ENCODE measurements at regions not wholly inside any gene's neighbourhood (a gene's known extent, or its start where the extent isn't known, plus 50 kb on each side); places are given as distances from the start of the nearest gene placed in this dataset.

GRCh38 chr3:177961784-177962183, 574.5 kb upstream of the KCNMB2 start:
- TF ChIP-seq, protein P1, sequence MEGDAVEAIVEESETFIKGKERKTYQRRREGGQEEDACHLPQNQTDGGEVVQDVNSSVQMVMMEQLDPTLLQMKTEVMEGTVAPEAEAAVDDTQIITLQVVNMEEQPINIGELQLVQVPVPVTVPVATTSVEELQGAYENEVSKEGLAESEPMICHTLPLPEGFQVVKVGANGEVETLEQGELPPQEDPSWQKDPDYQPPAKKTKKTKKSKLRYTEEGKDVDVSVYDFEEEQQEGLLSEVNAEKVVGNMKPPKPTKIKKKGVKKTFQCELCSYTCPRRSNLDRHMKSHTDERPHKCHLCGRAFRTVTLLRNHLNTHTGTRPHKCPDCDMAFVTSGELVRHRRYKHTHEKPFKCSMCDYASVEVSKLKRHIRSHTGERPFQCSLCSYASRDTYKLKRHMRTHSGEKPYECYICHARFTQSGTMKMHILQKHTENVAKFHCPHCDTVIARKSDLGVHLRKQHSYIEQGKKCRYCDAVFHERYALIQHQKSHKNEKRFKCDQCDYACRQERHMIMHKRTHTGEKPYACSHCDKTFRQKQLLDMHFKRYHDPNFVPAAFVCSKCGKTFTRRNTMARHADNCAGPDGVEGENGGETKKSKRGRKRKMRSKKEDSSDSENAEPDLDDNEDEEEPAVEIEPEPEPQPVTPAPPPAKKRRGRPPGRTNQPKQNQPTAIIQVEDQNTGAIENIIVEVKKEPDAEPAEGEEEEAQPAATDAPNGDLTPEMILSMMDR (IDR thresholded peaks at IDR 0.05): no peak
- no peak for TF ChIP-seq POLR2A (IDR thresholded peaks at IDR 0.05)

Data from adrenal gland (tissue), 5 donors.